SK-MEL-5 (cell line): ENCODE measurements at regions not wholly inside any gene's neighbourhood (a gene's known extent, or its start where the extent isn't known, plus 50 kb on each side); places are given as distances from the start of the nearest gene placed in this dataset.

Experiments used
- DNase-seq: peaks from one replicate; pipeline ENCODE4 v3.0.0-alpha.2; 2016; ENCODE audit warnings: low read depth, low spot score
- in situ Hi-C: cut with HindIII; loops from 2 replicates; pipeline ENCODE4 v1.10.0; 2016; ENCODE audit warnings: low sequenced_read_pairs, high pct_unique_total_duplicates, low pct_unique_long_range_greater_than_20kb

DNA sequence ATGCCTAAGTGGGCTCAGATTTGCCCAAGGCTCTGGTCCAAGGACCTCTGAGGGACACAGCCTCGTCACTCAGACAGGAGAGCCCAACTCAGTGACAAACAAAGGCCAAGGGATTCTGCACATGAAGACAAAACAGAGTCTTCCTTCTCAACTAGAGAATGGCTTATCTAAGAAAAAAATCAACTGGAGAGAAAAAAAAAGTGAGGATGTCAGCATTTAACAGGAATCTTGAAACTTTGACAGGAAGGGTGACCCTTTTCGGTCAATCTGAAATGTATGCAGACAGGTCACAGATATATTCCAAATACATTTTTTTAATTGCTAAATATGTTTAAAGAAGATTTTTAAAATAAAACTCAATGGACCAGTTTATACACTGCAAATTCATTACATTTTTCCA lies 154.5 kb downstream of the ETS2 start:
- DNase-seq, result no peak
- in situ Hi-C loops, result no loop called here

- in situ Hi-C loops, result no loop called here
- no peak for DNase-seq
These were observed 153.9 kb downstream of the ETS2 start for GRCh38 chr21:38959692-38960061.

GRCh38 chr21:38958940-38959691 lies 153.4 kb downstream of the ETS2 start:
- no peak for DNase-seq
- in situ Hi-C loops, result no loop called here

GRCh38 chr21:38958323-38958705 lies 152.6 kb downstream of the ETS2 start:
- DNase-seq, result no peak
- in situ Hi-C loops, result no loop called here

- DNase-seq, result no peak
- in situ Hi-C loops, result no loop called here
These were observed 152.0 kb downstream of the ETS2 start for GRCh38 chr21:38957575-38958322.

DNA sequence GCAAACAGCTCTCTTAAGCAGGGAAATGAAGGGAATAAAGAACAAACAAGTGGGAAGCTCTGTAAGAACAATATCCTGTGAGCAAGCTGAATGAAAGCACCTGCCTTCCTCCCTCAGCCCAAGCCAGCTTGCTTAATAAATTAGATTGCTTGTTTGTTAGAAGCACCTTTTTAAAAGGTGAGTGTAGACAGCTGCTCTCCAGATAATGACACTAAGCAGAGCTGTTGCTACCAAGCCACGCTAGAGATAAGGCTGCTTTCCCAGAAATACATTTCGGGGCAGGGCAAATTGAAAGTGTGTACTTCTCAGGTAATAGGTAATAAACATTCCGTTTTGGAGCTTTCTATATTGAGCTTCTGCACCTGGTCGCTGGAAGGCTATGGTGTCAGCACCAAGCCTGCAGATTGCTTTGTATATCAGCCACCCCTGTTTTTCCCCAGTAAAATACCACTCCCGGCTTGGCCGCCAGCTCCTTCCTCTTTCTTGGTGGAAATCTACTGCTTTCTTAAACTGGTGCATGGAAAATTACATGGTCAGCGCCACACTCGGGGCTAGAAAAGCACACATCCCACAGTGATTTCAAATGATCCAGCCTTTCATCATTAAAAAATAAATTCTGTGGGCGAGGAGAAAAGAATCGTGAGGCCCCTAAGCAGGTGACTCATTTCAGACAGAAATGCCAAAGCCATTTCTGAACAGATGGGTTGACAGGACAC lies 151.3 kb downstream of the ETS2 start:
- in situ Hi-C loops, result no loop called here

DNA sequence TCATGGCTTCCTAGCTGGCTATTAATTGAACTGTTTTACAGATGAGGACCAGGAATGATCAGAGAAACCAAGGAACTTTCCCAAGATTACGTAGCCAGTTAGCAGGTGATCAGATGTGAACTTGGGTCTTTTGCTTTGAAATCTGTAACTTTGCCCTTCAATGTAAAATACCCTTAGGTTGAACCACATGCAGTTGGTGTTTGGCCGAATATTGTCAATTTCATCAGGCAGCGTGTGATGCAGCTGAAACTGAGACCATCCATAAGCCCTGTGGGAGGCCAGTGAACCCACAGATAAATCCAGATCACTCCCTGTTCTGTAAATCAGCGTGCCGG lies 150.8 kb downstream of the ETS2 start:
- in situ Hi-C loops, result no loop called here
- no peak for DNase-seq

More for the DNA sequence above, 151.3 kb downstream of the ETS2 start:
- no peak for DNase-seq

DNA sequence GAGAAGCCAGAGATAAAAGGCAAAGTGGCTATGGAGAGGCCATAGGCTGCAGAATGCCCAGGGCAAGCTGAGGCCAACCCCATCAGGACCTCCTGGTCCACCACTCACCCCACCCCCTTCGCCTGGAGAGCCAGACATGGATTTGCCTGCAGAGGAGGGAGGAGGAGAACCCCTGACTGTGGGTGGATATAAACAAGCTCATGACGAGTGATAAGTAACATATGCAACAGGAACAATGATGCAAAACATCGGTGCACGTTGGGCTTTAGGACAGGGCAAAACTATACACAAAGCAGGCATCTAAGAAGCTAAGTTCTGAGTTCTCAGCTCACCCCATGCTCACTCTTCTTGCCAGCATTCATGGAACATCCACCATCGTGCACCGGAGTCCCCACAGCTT lies 150.3 kb downstream of the ETS2 start:
- DNase-seq, result no peak
- in situ Hi-C loops, result no loop called here

DNA sequence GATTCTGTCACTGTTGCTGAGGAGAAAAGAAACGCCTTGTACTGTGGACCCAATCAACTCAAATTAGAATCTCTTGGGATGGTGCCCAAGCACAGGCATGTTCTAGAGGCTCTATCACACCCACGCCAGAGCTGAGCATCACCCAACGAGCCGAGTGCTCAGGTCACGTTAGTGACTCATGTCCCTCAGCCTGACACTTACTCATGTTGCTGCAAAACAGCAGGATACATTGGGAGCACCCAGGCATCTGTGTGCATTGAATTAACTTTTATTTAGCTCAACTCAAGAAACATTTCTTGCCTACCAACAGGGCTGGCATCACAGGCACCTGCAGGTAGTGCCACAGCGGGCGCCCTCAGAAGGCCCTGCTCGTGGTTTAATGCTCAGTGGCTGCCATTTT lies 149.8 kb downstream of the ETS2 start:
- in situ Hi-C loops, result no loop called here
- DNase-seq, result no peak

- in situ Hi-C loops, result no loop called here
- DNase-seq, result no peak
These were observed 148.9 kb downstream of the ETS2 start for GRCh38 chr21:38954588-38955004.

GRCh38 chr21:38953516-38953915 lies 147.8 kb downstream of the ETS2 start:
- in situ Hi-C loops, result no loop called here
- DNase-seq, result no peak

DNA sequence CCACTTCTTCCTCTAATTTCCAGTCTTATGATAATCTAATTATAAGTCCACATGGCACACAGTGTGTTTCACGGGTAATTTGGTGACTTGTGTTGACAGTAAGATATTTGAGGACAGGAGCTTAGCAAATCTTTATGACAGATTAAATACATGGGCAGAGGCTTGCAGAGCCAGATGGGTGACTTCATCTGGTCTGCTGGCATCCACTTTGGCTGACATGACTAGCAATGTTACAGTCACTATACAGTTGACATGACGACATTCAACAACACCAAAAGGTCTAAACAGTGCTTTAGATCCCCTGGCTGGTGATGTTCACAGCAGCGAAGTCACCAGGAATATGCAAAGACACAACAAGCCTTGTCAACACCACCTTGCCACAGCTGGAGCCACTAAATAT lies 147.2 kb downstream of the ETS2 start:
- in situ Hi-C loops, result no loop called here
- DNase-seq, result no peak

- in situ Hi-C loops, result no loop called here
These were observed 145.5 kb downstream of the ETS2 start for GRCh38 chr21:38951095-38951730.

DNA sequence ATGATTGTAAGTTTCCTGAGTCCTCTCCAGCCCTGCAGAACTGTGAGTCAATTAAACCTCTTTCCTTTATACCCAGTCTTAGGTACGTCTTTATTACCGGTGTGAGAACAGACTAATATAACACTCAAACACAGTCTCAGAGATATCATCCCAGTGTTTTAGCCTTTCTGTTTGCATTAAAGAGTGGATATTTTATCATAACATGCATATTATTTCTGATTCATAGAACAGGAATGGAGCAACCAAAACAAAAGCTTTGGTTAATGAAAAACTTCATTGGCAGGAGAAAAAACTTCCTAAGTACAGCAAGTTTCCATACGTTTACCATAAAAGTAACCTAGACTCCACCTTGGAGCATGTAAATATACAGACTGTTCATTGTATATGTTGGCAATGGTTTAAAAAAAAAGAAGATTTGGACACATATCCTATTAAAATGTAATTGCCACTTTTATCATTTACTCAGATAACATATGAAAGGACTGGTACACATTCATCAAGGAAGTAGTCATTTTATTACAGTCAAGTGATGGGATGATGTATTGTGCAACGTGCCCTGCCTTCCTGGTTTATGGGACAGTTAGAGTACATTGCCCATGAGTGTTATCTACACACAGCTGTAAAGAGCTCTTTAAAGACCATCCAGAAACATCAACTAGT lies 144.8 kb downstream of the ETS2 start:
- in situ Hi-C loops, result no loop called here
- no peak for DNase-seq

More at GRCh38 chr21:38951095-38951730, 145.5 kb downstream of the ETS2 start:
- no peak for DNase-seq

DNA sequence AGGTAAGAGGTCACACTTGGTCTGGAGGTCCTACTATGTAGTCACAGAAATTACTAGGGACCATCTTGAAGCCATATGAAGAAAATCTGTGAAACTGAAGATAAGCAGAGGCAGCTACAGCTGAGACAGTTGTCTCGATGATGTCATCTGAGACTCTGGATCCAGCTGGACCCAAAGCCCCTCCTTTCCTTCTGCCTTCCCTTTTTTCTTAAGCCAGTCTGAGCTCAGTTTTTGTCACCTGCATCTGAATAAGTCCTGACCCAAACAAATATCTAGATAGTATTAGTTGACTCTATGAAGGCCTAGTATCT lies 143.3 kb downstream of the ETS2 start:
- in situ Hi-C loops, result no loop called here
- DNase-seq, result no peak

DNA sequence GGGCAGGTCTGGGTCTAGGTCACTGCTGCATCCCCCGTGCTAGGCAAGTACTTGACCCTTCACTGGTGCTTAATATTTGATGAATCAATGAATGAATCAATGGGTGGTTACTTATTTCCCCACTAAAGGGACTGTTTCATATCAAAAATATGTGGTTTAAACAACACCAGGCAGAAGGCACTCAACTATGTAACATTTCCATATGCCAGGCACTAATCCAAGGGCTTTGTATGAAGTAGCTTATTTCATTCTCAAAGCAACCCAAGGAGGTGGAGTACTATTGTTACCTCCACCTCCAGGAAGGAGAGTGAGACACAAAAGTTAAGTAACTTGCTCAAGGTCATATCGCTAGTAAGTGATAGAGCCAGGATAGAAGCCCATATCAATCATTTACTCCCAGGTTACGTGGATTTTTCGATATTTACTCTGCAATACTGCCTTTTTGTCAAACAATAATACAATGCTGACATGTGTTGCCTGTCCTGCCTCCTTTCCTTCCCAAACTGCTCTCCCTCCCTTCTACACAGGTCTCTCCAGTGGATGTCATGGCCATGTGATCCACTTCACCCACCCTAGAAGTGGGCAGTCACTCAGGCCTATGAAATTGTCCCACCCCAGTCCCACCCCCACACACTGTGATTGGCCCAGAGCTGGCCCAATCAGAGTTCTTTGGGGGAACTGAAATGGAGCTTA lies 142.8 kb downstream of the ETS2 start:
- in situ Hi-C loops, result no loop called here
- DNase-seq, result no peak

DNA sequence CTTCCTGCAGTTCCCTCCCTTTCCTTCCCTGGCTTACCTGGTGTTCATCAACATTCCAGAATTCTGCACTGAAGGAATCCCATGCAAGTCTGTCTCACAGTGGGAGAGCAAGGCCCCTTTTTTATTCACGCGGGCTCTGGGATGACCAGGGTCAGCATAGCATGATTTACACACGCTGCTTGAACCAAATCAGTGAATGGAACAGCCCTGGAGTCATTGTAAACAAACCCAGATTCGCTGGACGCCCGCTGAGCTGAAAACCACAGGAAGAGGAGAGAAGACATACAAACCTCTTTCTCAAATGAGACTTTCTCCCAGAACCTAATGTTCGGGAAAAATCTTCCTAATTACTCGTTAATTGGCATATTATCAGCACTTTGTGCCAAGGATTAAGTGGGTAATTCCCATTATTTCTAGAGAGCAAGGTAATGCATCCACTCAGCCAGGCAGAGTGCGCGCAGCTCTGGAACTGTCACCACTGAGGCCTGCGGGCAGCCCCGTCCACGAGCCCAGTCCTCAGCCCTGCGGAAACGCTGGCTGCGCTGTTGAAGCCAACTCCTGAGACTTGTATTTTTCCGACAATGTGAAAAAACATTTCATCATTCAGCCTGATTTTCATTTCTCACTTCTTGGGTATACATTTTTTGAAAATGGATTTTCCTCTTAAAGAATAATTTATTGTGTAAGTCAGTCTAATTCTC lies 140.0 kb downstream of the ETS2 start:
- in situ Hi-C loops, result no loop called here
- DNase-seq, result no peak
